ENCODE measurements at regions not wholly inside any gene's neighbourhood (a gene's known extent, or its start where the extent isn't known, plus 50 kb on each side); places are given as distances from the start of the nearest gene placed in this dataset.

GRCh38 chr18:78237864-78238263 lies 741.8 kb upstream of the SALL3 start:
- no peak for DNase-seq
- Histone ChIP-seq H3K9me3 (no peaks in the 10 kb centered on the region), H3K4me3 (no peak overlapping the region), H3K36me3 (no peaks in the 10 kb centered on the region), H3K27me3 (no peaks in the 10 kb centered on the region)

- H3K27me3 ChIP-seq, result no peaks in the 10 kb centered on the region
- H3K9me3 ChIP-seq, result no peaks in the 10 kb centered on the region
- no peak overlapping the region for H3K4me3 ChIP-seq
- no peaks in the 10 kb centered on the region for H3K36me3 ChIP-seq
- no peak for DNase-seq
Measured at GRCh38 chr18:78238404-78239089, 741.1 kb upstream of the SALL3 start.

- no peak overlapping the region for H3K4me3 ChIP-seq
- no peak for DNase-seq
- H3K9me3 ChIP-seq, result no peaks in the 10 kb centered on the region
- H3K36me3 ChIP-seq, result no peaks in the 10 kb centered on the region
- no peaks in the 10 kb centered on the region for H3K27me3 ChIP-seq
Measured at GRCh38 chr18:78239090-78239457, 740.5 kb upstream of the SALL3 start.

DNA sequence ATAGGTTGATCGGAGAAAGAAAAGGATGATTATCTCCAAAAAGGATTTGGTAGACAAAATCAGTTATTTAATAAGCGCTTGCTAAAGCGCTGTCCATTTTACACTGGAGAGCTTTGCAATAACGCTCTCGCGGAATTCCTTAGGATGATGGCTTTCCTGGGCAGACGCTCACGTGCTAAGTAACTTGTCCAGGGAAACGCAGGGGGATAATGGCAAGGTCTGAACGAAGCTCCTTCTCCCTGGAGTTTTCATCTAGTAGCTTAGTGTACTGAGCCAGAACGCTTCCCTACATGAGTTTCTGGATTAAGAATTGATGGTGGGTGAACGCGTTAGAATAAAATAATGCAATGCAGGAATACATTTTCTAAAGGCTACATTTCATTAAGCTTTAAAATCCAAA lies 739.5 kb upstream of the SALL3 start:
- H3K4me3 ChIP-seq, result no peak overlapping the region
- H3K36me3 ChIP-seq, result no peaks in the 10 kb centered on the region
- no peaks in the 10 kb centered on the region for H3K9me3 ChIP-seq
- H3K27me3 ChIP-seq, result no peaks in the 10 kb centered on the region
- DNase-seq, result no peak

DNA sequence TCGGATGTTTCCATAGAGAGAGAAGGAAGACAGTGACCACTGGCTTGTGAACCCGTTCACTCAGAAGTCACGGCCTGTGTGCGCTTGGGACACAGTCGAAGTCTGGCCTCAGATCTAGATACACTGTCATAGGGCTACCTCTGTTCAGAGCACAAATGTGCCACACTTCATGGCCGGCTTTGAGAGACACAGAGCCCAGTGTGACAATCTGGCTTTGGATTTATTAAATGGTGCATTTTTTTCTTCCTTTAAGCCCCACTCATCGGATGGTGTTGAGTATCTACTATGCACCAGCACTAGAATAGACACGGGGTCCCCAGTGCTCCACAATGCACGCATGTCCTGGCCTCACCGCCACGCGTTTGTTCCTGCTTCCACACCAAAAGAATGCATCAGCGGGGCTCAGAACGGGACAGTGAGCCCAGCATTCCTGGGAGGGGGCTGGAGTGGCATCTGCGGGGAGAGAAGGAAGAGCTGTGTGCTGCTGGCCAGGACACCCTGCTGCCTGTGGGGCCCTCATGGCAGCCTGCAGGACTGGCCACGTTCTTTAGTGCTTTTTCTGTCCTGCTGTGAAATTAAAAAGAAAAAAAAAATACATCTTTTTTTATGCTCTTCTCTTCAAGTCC lies 738.9 kb upstream of the SALL3 start:
- no peak for DNase-seq
- Histone ChIP-seq H3K4me3 (no peak overlapping the region), H3K27me3 (no peaks in the 10 kb centered on the region), H3K9me3 (no peaks in the 10 kb centered on the region), H3K36me3 (no peaks in the 10 kb centered on the region)

DNA sequence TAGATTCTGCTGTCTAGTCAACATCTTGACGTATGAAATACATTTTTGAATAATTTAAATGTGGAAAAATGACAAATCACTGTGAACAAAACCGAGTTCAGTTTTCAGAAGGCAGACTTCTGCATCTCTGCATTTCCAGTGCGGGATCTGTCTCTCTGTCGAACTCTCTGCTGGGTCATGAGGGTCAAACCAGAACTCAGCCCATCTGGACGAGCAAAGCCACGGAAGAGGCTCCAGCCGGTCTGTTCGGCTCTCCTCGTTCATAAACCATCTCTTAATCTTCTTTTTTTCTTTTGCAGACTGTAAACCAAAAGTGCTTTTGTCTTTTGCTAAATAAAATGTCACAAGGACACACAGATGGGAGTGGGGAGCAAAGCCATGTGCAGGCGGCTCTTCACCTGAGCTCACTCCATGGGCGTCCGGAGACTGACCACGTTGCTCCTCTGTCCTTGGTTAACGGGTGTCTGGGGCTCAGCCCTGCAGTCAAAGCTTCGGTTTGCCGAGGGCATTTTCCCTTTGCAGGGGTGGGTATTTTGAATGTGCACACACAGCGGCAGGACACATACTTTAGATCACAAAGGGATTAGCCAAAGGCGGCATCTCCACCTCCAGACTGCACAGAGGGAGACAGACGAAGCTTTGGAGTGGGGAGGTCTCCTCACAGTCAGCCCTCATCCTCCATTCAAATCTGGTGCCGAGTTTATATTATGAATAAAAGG lies 737.9 kb upstream of the SALL3 start:
- H3K36me3 ChIP-seq, result no peaks in the 10 kb centered on the region
- H3K27me3 ChIP-seq, result no peaks in the 10 kb centered on the region
- H3K9me3 ChIP-seq, result no peaks in the 10 kb centered on the region
- peak; percentile 34 for DNase-seq
- H3K4me3 ChIP-seq, result peak overlapping the region; percentile 9

- peak; percentile 60 for DNase-seq
- H3K9me3 ChIP-seq, result no peaks in the 10 kb centered on the region
- peak overlapping the region; percentile 9; the same call in 1 of the 2 replicates for H3K4me3 ChIP-seq
- no peaks in the 10 kb centered on the region for H3K27me3 ChIP-seq
- no peaks in the 10 kb centered on the region for H3K36me3 ChIP-seq
Measured at GRCh38 chr18:78242254-78242643, 737.4 kb upstream of the SALL3 start.

DNA sequence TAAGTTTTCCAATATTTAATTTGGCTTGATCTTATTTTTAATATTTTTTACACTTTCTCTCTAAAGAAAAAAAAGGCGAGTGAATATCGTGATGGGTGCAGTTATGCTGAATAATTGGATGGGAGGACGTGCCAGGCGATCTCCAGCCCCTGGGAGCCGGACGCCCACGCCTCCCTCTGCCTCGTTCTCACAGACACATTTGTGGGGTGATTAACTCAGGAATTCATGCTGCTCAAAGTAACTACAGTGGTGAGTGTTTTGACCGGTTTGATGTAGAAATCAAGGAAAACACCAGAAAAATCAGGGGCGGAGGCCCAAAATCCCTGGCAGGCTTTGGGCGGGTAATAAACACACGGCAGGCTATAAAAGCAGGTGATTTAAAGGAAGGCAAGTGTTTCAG lies 736.8 kb upstream of the SALL3 start:
- no peaks in the 10 kb centered on the region for H3K9me3 ChIP-seq
- peak; percentile 70 for DNase-seq
- no peaks in the 10 kb centered on the region for H3K36me3 ChIP-seq
- no peak overlapping the region for H3K4me3 ChIP-seq
- H3K27me3 ChIP-seq, result 0 out of 2 replicates have a peak, but pooled peaks cover 2% of the 10 kb centered on the region

GRCh38 chr18:78244779-78245178 lies 734.8 kb upstream of the SALL3 start:
- H3K27me3 ChIP-seq, result 0 out of 2 replicates have a peak, but pooled peaks cover 2% of the 10 kb centered on the region
- H3K9me3 ChIP-seq, result no peaks in the 10 kb centered on the region
- no peak overlapping the region for H3K4me3 ChIP-seq
- no peak for DNase-seq
- H3K36me3 ChIP-seq, result no peaks in the 10 kb centered on the region

- Histone ChIP-seq H3K27me3 (0 out of 2 replicates have a peak, but pooled peaks cover 2% of the 10 kb centered on the region), H3K4me3 (no peak overlapping the region), H3K9me3 (no peaks in the 10 kb centered on the region), H3K36me3 (no peaks in the 10 kb centered on the region)
- no peak for DNase-seq
Measured at GRCh38 chr18:78245451-78245850, 734.2 kb upstream of the SALL3 start.

DNA sequence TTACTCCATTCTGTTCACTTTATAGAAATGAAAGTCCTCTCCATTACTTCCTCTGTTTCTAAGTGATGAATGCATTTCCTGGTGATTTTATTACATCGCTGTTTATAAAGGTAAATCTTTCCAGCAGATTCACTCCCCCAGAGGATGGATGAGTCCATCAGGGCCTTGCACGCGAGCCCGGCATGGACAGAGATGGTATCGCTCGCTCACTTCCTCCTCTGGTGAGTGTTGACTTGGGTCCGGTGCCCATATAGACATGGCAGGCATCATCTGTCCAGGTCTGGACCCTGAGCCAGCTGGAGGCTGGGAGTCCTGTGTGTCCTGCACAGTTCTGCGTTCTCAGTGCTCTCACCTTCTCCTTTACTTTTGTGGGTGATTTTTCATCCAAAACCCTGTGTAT lies 733.6 kb upstream of the SALL3 start:
- no peak overlapping the region for H3K4me3 ChIP-seq
- H3K27me3 ChIP-seq, result 0 out of 2 replicates have a peak, but pooled peaks cover 2% of the 10 kb centered on the region
- no peak for DNase-seq
- H3K36me3 ChIP-seq, result no peaks in the 10 kb centered on the region
- H3K9me3 ChIP-seq, result no peaks in the 10 kb centered on the region

- Histone ChIP-seq H3K9me3 (no peaks in the 10 kb centered on the region), H3K36me3 (no peaks in the 10 kb centered on the region), H3K4me3 (no peak overlapping the region), H3K27me3 (0 out of 2 replicates have a peak, but pooled peaks cover 2% of the 10 kb centered on the region)
- no peak for DNase-seq
Measured at GRCh38 chr18:78246588-78246987, 733.0 kb upstream of the SALL3 start.

DNA sequence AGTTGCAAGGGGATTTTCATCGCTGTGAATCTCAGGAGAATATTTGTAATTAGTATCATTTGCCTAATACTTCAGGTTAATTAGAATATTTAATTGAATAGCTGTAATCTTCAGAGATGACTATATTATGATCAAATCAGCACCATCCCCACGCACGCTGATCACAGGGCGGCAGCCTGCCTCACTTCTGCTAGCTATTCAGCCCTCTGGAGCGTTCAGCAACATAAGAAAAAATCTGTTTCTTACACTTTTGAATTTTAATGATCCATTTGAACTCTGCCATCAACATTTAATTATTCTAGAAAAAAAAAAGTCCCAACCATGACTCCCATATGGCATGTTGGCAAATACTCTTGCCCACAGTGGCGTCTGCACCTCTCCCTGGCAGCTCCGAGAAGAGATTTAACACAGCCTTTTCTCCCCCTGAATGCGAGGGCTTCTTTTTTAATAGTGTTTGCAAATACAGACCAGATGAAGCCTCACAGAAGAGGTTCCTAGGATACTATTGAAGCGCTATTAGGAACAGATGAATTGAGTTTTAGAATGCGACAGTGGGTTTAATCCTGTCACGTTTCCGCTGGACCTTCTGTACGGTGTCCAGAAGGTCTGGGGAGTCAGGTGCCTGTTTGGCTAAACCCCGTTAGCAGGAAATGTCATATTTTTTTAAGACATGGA lies 731.9 kb upstream of the SALL3 start:
- H3K27me3 ChIP-seq, result 0 out of 2 replicates have a peak, but pooled peaks cover 2% of the 10 kb centered on the region
- H3K36me3 ChIP-seq, result no peaks in the 10 kb centered on the region
- H3K4me3 ChIP-seq, result no peak overlapping the region
- H3K9me3 ChIP-seq, result no peaks in the 10 kb centered on the region
- DNase-seq, result no peak

- no peaks in the 10 kb centered on the region for H3K27me3 ChIP-seq
- no peaks in the 10 kb centered on the region for H3K36me3 ChIP-seq
- no peaks in the 10 kb centered on the region; the same call in 1 of the 2 replicates for H3K9me3 ChIP-seq
- H3K4me3 ChIP-seq, result no peak overlapping the region
- peak; percentile 11 for DNase-seq
Measured at GRCh38 chr18:78255013-78255412, 724.6 kb upstream of the SALL3 start.

GRCh38 chr18:78268226-78268988 lies 711.2 kb upstream of the SALL3 start:
- H3K9me3 ChIP-seq, result no peaks in the 10 kb centered on the region
- H3K4me3 ChIP-seq, result no peak overlapping the region
- no peak for DNase-seq
- no peaks in the 10 kb centered on the region for H3K36me3 ChIP-seq
- H3K27me3 ChIP-seq, result no peaks in the 10 kb centered on the region

DNA sequence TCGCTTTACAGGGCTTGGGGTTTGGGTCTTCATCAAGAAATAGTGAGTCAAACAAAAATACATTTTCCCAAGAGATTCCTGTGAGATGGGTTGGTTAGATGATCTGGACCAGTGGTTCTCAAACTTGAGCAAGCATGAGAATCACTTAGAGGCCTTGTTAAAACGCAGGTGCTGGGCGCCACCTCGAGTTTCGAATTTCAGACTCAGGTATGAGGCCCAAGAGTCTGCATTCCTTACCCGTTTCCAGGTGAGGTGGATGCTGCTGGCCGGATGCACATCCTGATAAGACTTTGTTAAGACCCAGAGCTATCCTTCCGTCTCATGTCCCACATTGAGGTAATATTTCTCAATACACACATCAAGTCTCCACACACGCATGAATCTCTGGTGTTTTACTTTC lies 707.8 kb upstream of the SALL3 start:
- no peak overlapping the region for H3K4me3 ChIP-seq
- H3K9me3 ChIP-seq, result peaks cover 2% of the 10 kb centered on the region; the same call in 1 of the 2 replicates
- no peaks in the 10 kb centered on the region for H3K36me3 ChIP-seq
- no peaks in the 10 kb centered on the region for H3K27me3 ChIP-seq
- no peak for DNase-seq
